GM11168 (cell line): ENCODE measurements at regions not wholly inside any gene's neighbourhood (a gene's known extent, or its start where the extent isn't known, plus 50 kb on each side); places are given as distances from the start of the nearest gene placed in this dataset.

ENCODE experiments used
- in situ Hi-C: fragments of 300-500 bp; cut with MboI; formaldehyde crosslinking; loops from one replicate; pipeline ENCODE4 v1.12.0; 2022; ENCODE audit warnings: low sequenced_read_pairs; ENCODE audit not compliant: unreplicated experiment

DNA sequence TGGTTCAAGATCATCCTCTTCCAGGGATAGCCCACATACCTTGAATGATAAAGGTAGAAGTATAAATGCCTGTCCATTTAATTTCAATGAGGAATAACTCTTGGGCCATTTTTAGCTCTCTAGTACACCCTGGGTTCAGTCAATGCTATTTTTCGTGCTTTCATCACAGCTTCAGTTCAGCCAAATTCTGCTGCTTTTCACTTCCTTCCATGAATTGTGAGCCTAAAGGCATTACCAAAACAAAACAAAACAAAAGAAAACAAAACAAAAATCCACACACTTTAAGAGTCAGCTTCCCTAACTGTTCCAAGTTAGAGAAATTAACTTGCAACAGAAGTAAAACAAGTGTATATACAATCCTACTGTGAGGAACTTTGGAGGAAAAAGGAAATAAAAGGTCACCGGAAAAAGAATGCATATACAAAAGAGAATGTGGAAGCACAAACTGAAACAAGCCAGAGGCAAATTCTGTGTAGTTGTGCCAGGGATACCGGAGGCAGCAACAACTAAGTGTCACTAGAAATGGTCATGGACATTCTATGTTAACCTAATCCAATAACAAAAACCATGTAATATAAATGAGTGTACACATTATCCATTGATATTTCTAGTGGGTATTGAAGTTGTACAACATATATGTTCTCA, 423.1 kb downstream of the KCTD8 start:
- in situ Hi-C loops, result no loop called here

DNA sequence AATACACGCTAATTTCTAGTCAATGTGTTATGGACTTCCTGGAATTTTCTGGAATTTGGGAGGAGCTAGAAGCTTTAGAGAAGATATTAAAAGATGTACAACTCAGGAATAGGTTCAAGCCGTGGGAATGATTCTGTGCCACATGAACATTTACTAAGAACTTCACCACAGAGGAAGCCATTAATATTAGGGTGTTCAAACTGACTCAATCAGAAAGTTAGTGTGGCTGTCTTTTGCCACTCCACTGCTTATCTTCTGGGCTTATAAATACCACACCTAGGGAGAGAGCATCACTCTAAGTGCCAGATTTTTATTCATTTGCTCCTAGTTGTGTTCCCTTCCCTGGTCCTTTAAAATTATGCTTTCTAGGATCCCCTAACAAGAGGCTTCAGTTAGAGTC, 409.8 kb downstream of the KCTD8 start:
- in situ Hi-C loops, result no loop called here

- in situ Hi-C loops, result no loop called here
Observed at GRCh38 chr4:44046491-44046890, 402.1 kb downstream of the KCTD8 start.

DNA sequence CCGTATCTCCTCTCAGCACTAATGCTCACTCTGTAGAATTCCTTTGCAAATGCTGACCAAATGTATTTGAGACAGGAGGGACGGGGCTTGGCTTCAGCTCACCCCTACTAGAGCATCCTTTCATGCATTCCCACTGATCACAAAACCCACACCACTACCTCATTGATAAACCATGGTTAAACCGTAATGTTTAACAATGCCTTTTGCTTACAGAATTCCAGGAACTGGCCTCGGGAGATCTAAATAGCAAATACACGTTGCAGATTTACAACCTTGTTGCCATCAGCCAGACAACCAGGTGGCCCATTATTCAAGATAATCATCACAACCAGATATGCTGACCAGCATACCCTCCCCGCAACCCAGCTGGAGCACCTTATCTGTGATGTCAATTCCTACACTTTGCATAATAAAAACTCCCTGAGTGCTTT, 391.9 kb downstream of the KCTD8 start:
- in situ Hi-C loops, result no loop called here

GRCh38 chr4:44070843-44071242, 377.8 kb downstream of the KCTD8 start:
- in situ Hi-C loops, result no loop called here

GRCh38 chr4:44071959-44072955, 376.4 kb downstream of the KCTD8 start:
- in situ Hi-C loops, result no loop called here

- in situ Hi-C loops, result no loop called here
Observed at GRCh38 chr4:44086753-44087152, 361.9 kb downstream of the KCTD8 start.

DNA sequence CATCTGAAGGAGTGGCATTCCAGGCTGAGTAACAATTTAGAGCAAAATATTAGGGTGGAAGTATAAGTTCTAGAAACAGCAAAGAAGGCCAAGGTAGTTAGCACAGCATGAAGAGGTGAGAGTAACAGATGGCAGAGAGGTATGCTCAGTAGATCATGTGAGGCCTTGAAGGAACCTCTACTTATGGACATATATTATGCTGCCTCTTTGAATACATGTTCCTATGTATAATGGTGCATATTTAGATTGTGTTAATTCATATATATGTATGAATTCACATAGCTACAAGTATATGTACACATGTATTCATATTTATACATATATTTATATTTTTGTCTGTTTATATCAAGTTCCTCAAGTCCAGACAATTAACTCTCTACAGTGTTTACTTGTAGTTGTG, 355.2 kb downstream of the KCTD8 start:
- in situ Hi-C loops, result no loop called here

- in situ Hi-C loops, result no loop called here
Observed at GRCh38 chr4:44098973-44099372, 349.6 kb downstream of the KCTD8 start.

- in situ Hi-C loops, result no loop called here
Observed at GRCh38 chr4:44100456-44100855, 348.2 kb downstream of the KCTD8 start.

GRCh38 chr4:44118971-44119680, 329.5 kb downstream of the KCTD8 start:
- in situ Hi-C loops, result no loop called here

GRCh38 chr4:44120646-44121045, 328.0 kb downstream of the KCTD8 start:
- in situ Hi-C loops, result no loop called here

- in situ Hi-C loops, result no loop called here
Observed at GRCh38 chr4:44121210-44121609, 327.4 kb downstream of the KCTD8 start.
